GM21786 (cell line): ENCODE measurements at regions not wholly inside any gene's neighbourhood (a gene's known extent, or its start where the extent isn't known, plus 50 kb on each side); places are given as distances from the start of the nearest gene placed in this dataset.

Source experiments
- ATAC-seq: cut with Tn5 transposase; IDR thresholded peaks from one replicate; pipeline ENCODE4 v1.9.1; 2021; ENCODE audit not compliant: unreplicated experiment

- ATAC-seq: no peak
Observed at GRCh38 chr20:56828402-56828801, 199.3 kb downstream of the TFAP2C start.

GRCh38 chr20:56829788-56830385 lies 200.8 kb downstream of the TFAP2C start:
- no peak for ATAC-seq

DNA sequence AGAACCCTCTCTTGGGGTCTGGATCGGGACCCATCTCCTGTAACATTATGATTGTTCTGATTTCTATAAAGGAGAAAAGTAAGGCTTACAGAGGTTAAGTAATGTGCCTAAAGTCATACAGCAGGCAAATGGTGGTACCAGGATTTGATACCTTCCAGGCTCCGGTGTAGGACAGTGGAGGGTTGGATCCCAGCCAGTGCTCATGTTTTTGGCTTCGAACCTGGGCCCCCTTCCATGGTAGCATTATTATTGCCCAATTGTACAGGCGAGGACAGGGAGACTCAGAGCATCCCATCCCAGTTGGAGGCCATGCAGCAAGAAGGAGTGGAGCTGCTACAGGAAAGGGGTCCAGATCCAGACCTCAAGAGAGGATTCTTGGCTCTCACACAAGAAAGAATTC lies 202.7 kb downstream of the TFAP2C start:
- ATAC-seq: no peak

DNA sequence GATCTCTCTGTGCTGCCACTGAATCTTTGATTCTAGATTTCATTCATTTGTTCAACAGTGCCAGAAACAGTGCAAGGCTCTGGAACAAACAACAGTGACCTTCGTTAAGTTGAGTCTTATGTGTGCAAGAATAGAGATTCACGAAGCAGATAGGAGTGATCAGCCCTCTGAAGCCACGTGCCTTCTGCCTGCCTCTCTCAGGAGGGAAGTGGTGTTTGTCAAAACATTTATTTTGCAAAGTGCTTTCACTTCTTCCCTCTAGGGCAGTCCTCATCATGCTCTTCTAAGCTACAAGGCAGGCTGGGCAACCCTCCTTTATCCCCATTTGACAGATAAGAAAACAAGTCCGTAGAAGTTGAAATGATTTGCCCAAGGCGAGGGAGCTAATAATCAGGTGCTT lies 204.3 kb downstream of the TFAP2C start:
- ATAC-seq: no peak

GRCh38 chr20:56835829-56836550 lies 206.9 kb downstream of the TFAP2C start:
- ATAC-seq: no peak

GRCh38 chr20:56839222-56839621 lies 210.1 kb downstream of the TFAP2C start:
- no peak for ATAC-seq

GRCh38 chr20:56839786-56840185 lies 210.7 kb downstream of the TFAP2C start:
- no peak for ATAC-seq

DNA sequence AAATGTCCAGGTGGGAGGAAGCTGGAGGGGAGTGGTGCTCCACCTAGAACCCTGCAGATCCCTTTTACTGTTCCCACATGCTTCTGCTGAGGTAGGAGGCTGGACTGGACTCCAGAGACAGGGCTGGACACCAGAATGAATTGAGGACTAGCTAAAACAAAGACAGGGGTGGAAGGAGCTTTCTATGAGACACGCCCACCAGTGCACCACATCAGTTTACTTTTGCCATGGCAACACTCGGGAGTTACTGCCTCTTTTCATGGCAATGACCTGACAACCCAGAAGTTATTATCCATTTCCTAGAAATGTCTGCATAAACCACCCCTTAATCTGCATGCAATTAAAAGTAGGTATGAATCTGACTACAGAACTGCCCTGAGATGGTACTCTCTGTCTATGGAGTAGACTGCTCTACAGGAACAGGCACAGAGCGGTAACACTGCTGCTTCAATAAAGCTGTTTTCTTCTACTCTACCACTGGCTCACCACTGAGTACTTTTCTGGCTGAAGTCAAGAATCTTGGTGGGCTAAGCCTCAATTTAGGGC lies 211.7 kb downstream of the TFAP2C start:
- no peak for ATAC-seq

GRCh38 chr20:56841346-56841908 lies 212.3 kb downstream of the TFAP2C start:
- ATAC-seq: no peak

DNA sequence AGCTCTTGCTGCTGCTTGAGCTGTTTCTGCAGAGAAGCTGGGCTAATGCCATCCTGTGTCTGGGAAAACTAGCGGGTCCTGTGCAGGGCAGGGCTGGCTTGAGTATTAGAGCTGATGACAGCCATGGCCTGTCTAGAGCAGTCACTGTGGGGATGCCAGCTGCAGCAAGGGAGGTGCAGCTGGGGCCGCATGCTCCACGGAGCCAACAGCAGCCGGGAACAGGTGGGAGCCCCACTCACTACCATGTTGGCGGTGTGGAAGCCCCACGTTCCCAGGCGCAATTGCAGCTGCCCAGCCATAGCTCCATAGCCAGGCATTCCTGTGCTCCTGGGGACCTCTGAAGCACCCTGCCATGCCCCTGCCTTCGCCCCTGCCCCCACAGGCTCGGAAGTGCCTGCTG lies 212.9 kb downstream of the TFAP2C start:
- no peak for ATAC-seq

DNA sequence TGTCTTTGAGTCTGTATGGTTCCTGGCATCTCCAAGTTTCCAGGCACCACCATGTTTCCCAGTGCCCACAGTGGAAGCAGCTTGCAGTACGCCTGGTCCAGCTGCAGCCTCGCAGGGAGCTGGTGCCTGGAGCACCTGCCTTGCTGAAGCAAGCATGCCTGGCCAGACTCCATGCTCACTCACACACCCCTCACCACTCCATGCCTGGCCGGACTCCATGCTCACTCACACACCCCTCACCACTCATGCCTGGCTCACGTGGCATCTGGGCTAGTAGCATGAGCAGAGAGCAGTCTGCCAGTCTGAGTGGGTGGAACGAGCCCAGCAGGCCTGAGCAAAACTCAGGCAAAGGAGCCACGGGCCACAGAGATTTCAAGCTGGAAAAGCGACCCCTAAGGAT lies 214.3 kb downstream of the TFAP2C start:
- ATAC-seq: no peak

DNA sequence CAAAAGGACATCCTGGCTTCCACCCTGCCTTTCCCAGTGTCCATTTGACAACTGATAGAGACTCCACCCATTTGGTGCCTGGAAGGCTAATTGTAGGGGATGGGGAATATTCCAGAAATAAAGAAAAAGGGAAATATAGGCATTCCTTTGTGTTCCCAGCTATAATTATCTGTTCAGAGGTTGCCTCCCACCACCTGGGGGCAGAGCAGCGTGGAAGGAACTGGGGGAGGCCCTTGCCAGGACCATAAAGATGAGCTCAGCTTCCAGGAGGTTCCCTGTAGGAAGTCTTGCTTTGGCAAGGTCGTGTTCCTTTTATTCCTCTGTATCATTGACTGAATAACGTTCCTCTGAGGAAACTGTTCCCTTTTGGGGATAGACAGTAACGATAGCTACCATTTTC lies 214.7 kb downstream of the TFAP2C start:
- no peak for ATAC-seq

DNA sequence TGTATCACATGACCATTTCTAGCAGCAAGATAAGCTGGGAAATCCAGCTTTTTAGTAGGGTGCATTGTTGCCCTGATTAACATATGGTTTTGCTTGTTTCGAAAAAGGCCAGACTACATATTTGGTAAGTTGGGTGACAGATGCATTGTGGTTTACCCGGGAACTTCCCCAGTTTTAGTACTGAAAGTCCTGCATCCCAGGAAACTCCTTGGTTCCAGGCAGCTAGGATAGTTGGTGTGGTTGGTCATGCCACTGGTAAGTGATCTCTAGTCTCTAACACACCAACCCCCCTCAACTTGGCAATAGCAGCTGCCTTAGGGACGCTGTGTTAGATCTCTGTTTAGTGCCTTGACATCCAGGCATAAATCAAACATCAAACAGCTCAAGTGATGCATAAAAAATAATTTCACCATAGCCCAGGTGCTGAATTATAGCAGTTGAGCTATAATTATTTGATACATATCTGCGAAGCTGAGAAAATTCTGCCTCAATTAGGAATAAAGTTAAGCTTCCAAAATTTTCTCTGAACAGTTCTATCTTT lies 216.5 kb downstream of the TFAP2C start:
- no peak for ATAC-seq

- ATAC-seq: no peak
Observed at GRCh38 chr20:56848561-56848960, 219.5 kb downstream of the TFAP2C start.

DNA sequence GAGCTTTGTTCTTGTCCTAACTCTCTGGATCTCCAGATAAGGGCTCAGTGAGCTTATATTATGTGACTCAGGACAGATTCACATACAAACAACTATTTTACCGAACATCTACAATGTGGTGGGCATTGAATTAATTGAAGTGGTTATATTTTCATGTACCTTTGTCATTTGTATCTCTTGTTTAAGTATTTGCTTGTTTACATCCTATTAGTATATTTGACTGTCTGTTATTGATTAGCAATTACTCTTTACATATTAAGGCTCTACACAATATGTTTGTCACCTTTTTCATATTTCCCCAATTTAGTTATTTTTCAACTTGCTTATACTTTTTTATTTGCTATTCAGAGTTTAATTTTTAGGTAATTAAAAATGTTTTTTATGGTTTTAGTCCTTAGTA lies 222.4 kb downstream of the TFAP2C start:
- ATAC-seq: no peak

DNA sequence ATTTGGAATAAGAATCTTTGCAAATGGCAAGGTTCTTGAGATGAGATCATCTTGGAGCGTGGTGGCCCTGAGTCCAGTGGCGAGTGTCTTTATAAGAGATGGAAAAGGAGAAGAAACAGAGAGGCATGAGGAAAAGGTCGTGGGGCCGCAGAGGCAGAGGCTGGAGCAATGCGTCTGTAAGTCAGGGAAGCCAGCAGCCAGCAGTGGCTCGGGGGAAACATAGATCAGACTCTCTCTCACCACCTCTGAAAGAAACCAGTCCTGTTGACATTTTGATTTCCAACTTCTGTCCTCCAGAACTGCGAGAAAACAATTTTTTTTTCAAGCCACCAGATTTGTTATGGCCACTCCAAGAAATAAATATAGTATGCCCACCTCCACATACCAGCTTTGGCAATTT lies 226.6 kb downstream of the TFAP2C start:
- ATAC-seq: no peak

GRCh38 chr20:56857950-56858349 lies 228.8 kb downstream of the TFAP2C start:
- ATAC-seq: no peak

- ATAC-seq: no peak
Observed at GRCh38 chr20:56859039-56859800, 230.1 kb downstream of the TFAP2C start.

DNA sequence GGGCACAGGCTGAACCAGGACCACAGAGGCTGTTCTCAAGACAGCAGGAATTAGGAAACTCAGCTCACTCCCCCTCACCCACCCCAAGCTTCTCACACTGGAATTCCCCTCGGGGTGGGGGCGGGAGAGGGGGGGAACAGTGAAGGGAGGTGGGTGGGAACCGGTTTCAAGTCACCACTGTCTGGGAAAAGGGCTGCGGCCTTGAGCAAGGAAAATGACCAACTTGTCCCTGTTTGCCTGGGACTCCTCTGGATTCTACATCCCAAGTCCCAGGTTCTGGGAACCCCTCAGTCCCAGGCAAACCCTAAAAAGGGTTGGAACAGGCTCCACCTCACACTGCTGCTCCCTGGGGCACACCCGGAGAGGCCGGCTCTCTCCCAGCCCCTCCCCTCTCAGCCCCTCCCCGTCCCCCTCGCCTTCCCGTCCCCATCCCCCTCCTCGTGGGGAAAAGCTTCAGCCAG lies 230.7 kb downstream of the TFAP2C start:
- ATAC-seq: no peak

- no peak for ATAC-seq
Observed at GRCh38 chr20:56860413-56860812, 231.3 kb downstream of the TFAP2C start.

DNA sequence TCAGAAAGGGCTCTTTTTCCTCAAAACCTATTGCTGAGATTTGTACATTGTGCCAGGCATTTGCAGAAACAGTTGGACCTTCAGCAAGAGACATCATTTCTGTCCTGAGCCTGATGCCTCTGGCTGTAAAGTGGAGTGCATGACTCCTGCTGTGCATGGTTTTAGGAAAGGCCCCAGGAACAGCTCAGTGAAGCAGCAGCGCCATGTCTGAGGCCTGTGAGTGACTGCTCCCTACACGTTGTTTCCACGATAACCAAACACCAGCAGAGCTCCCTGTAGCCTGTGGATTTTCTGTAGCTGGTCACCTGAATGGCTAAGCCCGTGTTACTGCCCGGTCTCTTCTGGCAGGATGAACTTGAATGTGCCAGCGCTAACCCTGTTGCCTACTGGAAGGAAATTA lies 232.5 kb downstream of the TFAP2C start:
- ATAC-seq: no peak
